Panc1 (cell line): ENCODE measurements at regions not wholly inside any gene's neighbourhood (a gene's known extent, or its start where the extent isn't known, plus 50 kb on each side); places are given as distances from the start of the nearest gene placed in this dataset.

Source experiments
- ATAC-seq: fragments of 200-7000 bp; cut with Tn5 transposase; 2 replicates; pipeline ENCODE4 v1.9.1; 2020; ENCODE audit warnings: mild to moderate bottlenecking, moderate library complexity
- BruUV-seq: library from RNA; stranded (reverse); fragments of 400-500 nt; replicated peaks from 2 replicates; lab custom pipeline; 2021; lab: Mats Ljungman, UMichigan
- CTCF ChIA-PET: fragments of 300-600 bp; sonication (Branson Sonifier 250); formaldehyde crosslinking; loops from one replicate; lab custom pipeline; 2022; ENCODE audit warnings: antibody characterized with exemption; lab: Charles Lee
- POLR2A ChIA-PET: fragments of 300-600 bp; sonication (Branson Sonifier 250); formaldehyde crosslinking; loops from one replicate; lab custom pipeline; 2022; ENCODE audit warnings: antibody characterized with exemption; lab: Charles Lee
- DNase-seq: peaks from one replicate; pipeline ENCODE4 v3.0.0-alpha.2; 2010; ENCODE audit warnings: low read depth, low spot score
- H3K27ac ChIP-seq: 2 replicates; pipeline ENCODE4 v1.5.1; 2011; ENCODE audit warnings: mild to moderate bottlenecking, low read length, inconsistent platforms
- H3K27me3 ChIP-seq: fragments of 200-500 bp; sonication (Bioruptor generic); 2 replicates; pipeline ENCODE4 v1.6.0; 2014; ENCODE audit warnings: low read length, inconsistent platforms; ENCODE audit not compliant: control insufficient read depth, insufficient read depth
- H3K36me3 ChIP-seq: fragments of 200-500 bp; sonication (Bioruptor generic); 2 replicates; pipeline ENCODE4 v1.5.1; 2014; ENCODE audit warnings: inconsistent platforms, mild to moderate bottlenecking, low read length, moderate library complexity; ENCODE audit not compliant: control insufficient read depth, insufficient read depth
- H3K4me1 ChIP-seq: 2 replicates; pipeline ENCODE4 v1.5.1; 2011; ENCODE audit warnings: inconsistent platforms, mild to moderate bottlenecking, low read length, moderate library complexity; ENCODE audit not compliant: control insufficient read depth, insufficient read depth
- H3K4me3 ChIP-seq, 2 experiments: 2 replicates each; pipeline ENCODE4 v1.5.1; 2011 to 2012; ENCODE audit warnings: low read depth in 2 of 2, low read length in 2 of 2, mild to moderate bottlenecking in 2 of 2, inconsistent platforms in 1 of 2, moderate library complexity in 1 of 2
- H3K9me3 ChIP-seq: fragments of 200-500 bp; sonication (Bioruptor generic); 2 replicates; pipeline ENCODE4 v1.5.1; 2014; ENCODE audit warnings: low read depth, mild to moderate bottlenecking, inconsistent platforms, low read length, moderate library complexity; ENCODE audit not compliant: control insufficient read depth, insufficient read depth
- POLR2AphosphoS5 ChIP-seq: IDR thresholded peaks from 2 replicates; pipeline ENCODE4 v1.6.1; 2012; ENCODE audit warnings: mild to moderate bottlenecking, low read depth, low read length, moderate library complexity
- SIN3A ChIP-seq: IDR thresholded peaks from 2 replicates; pipeline ENCODE4 v1.6.1; 2012; ENCODE audit warnings: low read depth, mild to moderate bottlenecking, low read length, moderate library complexity, borderline replicate concordance; ENCODE audit not compliant: insufficient read depth
- TCF7L2 ChIP-seq: IDR thresholded peaks from 2 replicates; pipeline ENCODE4 v1.6.1; 2011; ENCODE audit warnings: mild to moderate bottlenecking, low read depth, low read length, inconsistent platforms
- in situ Hi-C: cut with HindIII; loops from 2 replicates; pipeline ENCODE4 v1.10.0; 2016; ENCODE audit warnings: low sequenced_read_pairs, low pct_unique_long_range_greater_than_20kb
- intact Hi-C: fragments of 100-400 bp; cut with micrococcal nuclease; formaldehyde crosslinking; loops from one replicate; pipeline ENCODE4 v1.10.0; 2022; ENCODE audit not compliant: unreplicated experiment
- TF ChIP-seq, protein P1 (sequence below): fragments of 450-650 bp; IDR thresholded peaks from 2 replicates; pipeline ENCODE4 v1.5.1; 2017; ENCODE audit warnings: mild to moderate bottlenecking
- TF ChIP-seq, protein P2 (sequence below), 2 experiments: IDR thresholded peaks; 2 replicates each; pipeline ENCODE4 v1.6.1; 2011 to 2012; ENCODE audit warnings: low read depth in 2 of 2, control low read depth in 1 of 2, low read length in 1 of 2, mild to moderate bottlenecking in 1 of 2, moderate library complexity in 1 of 2; ENCODE audit not compliant: insufficient read depth in 1 of 2

DNA sequence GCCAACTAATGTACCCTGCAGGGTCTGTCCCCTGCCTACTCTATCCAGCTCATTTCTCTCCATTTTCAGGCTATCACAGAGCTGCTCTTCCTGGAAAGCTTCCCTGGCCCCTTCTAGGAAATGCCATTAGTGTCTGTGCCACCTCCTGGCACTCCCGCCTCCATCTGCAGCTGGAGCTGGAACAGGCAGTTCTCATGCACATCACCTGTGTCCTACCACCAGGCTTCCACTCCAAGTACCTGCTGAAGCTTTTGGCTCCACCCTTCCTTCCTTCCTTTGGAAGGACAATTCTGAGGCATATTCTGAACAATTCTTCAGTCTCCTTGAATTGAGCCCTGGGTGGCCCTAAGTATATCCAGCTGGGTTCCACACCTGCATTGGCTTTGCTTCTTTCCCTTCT, 156.2 kb upstream of the ZNF618 start:
- POLR2A ChIA-PET: no interaction called here

DNA sequence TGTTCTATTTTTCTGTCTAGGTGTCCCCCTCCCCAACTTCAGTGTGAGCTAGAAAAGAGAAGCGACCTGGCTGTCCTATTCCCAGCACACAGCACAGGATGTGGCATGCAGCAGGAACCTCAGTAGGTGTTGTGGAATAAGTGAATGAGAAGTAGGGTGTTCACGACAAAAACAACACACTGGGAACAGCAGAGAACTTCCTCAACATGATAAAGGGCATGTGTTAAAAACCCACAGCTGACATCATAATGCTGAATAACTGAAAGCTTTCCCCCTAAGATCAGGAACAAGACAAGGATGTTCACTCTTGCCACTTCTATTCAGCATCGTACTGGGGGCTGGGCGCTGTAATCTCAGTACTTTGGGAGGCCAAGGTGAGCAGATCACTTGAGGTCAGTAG, 155.6 kb upstream of the ZNF618 start:
- H3K27ac ChIP-seq: no peak overlapping the region
- intact Hi-C loops: no loop called here
- no peaks in the 10 kb centered on the region for H3K9me3 ChIP-seq
- POLR2A ChIA-PET: no interaction called here
- no peak for DNase-seq
- TF ChIP-seq POLR2AphosphoS5 (no peak), TCF7L2 (no peak), SIN3A (no peak)
- TF ChIP-seq, protein P1, sequence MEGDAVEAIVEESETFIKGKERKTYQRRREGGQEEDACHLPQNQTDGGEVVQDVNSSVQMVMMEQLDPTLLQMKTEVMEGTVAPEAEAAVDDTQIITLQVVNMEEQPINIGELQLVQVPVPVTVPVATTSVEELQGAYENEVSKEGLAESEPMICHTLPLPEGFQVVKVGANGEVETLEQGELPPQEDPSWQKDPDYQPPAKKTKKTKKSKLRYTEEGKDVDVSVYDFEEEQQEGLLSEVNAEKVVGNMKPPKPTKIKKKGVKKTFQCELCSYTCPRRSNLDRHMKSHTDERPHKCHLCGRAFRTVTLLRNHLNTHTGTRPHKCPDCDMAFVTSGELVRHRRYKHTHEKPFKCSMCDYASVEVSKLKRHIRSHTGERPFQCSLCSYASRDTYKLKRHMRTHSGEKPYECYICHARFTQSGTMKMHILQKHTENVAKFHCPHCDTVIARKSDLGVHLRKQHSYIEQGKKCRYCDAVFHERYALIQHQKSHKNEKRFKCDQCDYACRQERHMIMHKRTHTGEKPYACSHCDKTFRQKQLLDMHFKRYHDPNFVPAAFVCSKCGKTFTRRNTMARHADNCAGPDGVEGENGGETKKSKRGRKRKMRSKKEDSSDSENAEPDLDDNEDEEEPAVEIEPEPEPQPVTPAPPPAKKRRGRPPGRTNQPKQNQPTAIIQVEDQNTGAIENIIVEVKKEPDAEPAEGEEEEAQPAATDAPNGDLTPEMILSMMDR: no peak
- TF ChIP-seq, protein P2, sequence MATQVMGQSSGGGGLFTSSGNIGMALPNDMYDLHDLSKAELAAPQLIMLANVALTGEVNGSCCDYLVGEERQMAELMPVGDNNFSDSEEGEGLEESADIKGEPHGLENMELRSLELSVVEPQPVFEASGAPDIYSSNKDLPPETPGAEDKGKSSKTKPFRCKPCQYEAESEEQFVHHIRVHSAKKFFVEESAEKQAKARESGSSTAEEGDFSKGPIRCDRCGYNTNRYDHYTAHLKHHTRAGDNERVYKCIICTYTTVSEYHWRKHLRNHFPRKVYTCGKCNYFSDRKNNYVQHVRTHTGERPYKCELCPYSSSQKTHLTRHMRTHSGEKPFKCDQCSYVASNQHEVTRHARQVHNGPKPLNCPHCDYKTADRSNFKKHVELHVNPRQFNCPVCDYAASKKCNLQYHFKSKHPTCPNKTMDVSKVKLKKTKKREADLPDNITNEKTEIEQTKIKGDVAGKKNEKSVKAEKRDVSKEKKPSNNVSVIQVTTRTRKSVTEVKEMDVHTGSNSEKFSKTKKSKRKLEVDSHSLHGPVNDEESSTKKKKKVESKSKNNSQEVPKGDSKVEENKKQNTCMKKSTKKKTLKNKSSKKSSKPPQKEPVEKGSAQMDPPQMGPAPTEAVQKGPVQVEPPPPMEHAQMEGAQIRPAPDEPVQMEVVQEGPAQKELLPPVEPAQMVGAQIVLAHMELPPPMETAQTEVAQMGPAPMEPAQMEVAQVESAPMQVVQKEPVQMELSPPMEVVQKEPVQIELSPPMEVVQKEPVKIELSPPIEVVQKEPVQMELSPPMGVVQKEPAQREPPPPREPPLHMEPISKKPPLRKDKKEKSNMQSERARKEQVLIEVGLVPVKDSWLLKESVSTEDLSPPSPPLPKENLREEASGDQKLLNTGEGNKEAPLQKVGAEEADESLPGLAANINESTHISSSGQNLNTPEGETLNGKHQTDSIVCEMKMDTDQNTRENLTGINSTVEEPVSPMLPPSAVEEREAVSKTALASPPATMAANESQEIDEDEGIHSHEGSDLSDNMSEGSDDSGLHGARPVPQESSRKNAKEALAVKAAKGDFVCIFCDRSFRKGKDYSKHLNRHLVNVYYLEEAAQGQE (IDR thresholded peaks at IDR 0.05; ENCODE audit: insufficient read depth in 1 of 2, low read depth in 2 of 2, low read length in 1 of 2): no peak
- BruUV-seq: no TSS peak
- H3K36me3 ChIP-seq: no peaks in the 10 kb centered on the region
- no peak overlapping the region for H3K4me3 ChIP-seq
- in situ Hi-C loops: no loop called here
- H3K27me3 ChIP-seq: no peaks in the 10 kb centered on the region
- no peaks in the 10 kb centered on the region for H3K4me1 ChIP-seq
- CTCF ChIA-PET: no interaction called here
- no peak for ATAC-seq

More for the DNA sequence above, 156.2 kb upstream of the ZNF618 start:
- in situ Hi-C loops: no loop called here
- no TSS peak for BruUV-seq
- Histone ChIP-seq H3K27ac (no peak overlapping the region), H3K4me3 (no peak overlapping the region), H3K4me1 (no peaks in the 10 kb centered on the region), H3K36me3 (no peaks in the 10 kb centered on the region), H3K27me3 (no peaks in the 10 kb centered on the region), H3K9me3 (no peaks in the 10 kb centered on the region)
- intact Hi-C loops: no loop called here
- DNase-seq (no peak), ATAC-seq (no peak)
- TF ChIP-seq POLR2AphosphoS5 (no peak), SIN3A (no peak), TCF7L2 (no peak)
- TF ChIP-seq, protein P2 (IDR thresholded peaks at IDR 0.05; ENCODE audit: insufficient read depth in 1 of 2, low read depth in 2 of 2, low read length in 1 of 2): no peak
- TF ChIP-seq, protein P1: no peak
- CTCF ChIA-PET: no interaction called here
